ENCODE measurements at regions not wholly inside any gene's neighbourhood (a gene's known extent, or its start where the extent isn't known, plus 50 kb on each side); places are given as distances from the start of the nearest gene placed in this dataset.

- H3K4me3 ChIP-seq (replicated peaks; ENCODE audit: low read depth, low read length): no peak overlapping the region
- peak; percentile 74 for DNase-seq (ENCODE audit: low read depth)
- no peak for TF ChIP-seq CTCF (IDR thresholded peaks at IDR 0.05; ENCODE audit: low read length, missing control alignments)
These were observed 471.1 kb upstream of the ANO3 start for GRCh38 chr11:25860677-25861450.

- no peak for TF ChIP-seq CTCF (IDR thresholded peaks at IDR 0.05; ENCODE audit: low read length, missing control alignments)
- no peak overlapping the region for H3K4me3 ChIP-seq (replicated peaks; ENCODE audit: low read depth, low read length)
- DNase-seq (ENCODE audit: low read depth): no peak
These were observed 469.8 kb upstream of the ANO3 start for GRCh38 chr11:25862159-25862558.

- no peak for DNase-seq (ENCODE audit: low read depth)
These were observed 467.9 kb upstream of the ANO3 start for GRCh38 chr11:25863986-25864385.

GRCh38 chr11:25876456-25876965, 455.4 kb upstream of the ANO3 start:
- H3K4me3 ChIP-seq (replicated peaks; ENCODE audit: low read depth, low read length): no peak overlapping the region
- DNase-seq (ENCODE audit: low read depth): no peak
- TF ChIP-seq CTCF (IDR thresholded peaks at IDR 0.05; ENCODE audit: low read length, missing control alignments): no peak

More at GRCh38 chr11:25863986-25864385, 467.9 kb upstream of the ANO3 start:
- no peak for TF ChIP-seq CTCF (IDR thresholded peaks at IDR 0.05; ENCODE audit: low read length, missing control alignments)
- H3K4me3 ChIP-seq (replicated peaks; ENCODE audit: low read depth, low read length): no peak overlapping the region

- no peak overlapping the region for H3K4me3 ChIP-seq (replicated peaks; ENCODE audit: low read depth, low read length)
- TF ChIP-seq CTCF (IDR thresholded peaks at IDR 0.05; ENCODE audit: low read length, missing control alignments): no peak
- no peak for DNase-seq (ENCODE audit: low read depth)
These were observed 445.9 kb upstream of the ANO3 start for GRCh38 chr11:25886036-25886435.

GRCh38 chr11:25890626-25891260, 441.2 kb upstream of the ANO3 start:
- no peak for TF ChIP-seq CTCF (IDR thresholded peaks at IDR 0.05; ENCODE audit: low read length, missing control alignments)
- no peak overlapping the region for H3K4me3 ChIP-seq (replicated peaks; ENCODE audit: low read depth, low read length)
- peak; percentile 23 for DNase-seq (ENCODE audit: low read depth)

Data from fibroblast of pulmonary artery (primary cell).